HG03108 (cell line): ENCODE measurements at regions not wholly inside any gene's neighbourhood (a gene's known extent, or its start where the extent isn't known, plus 50 kb on each side); places are given as distances from the start of the nearest gene placed in this dataset.
"Not testable (repeated sequence)": the region's sequence is repeated elsewhere in the genome, so short reads cannot be mapped to it uniquely, and the experiment has no call there.

Experiments used
- ATAC-seq: cut with Tn5 transposase; IDR thresholded peaks from one replicate; pipeline ENCODE4 v1.9.1; 2021; ENCODE audit warnings: moderate library complexity; ENCODE audit not compliant: unreplicated experiment

GRCh38 chr12:67070307-67070600 is 198.9 kb upstream of the CAND1 start:
- no peak for ATAC-seq

GRCh38 chr12:67070604-67071003 is 198.6 kb upstream of the CAND1 start:
- no peak for ATAC-seq

- ATAC-seq, result not testable (repeated sequence)
Measured at GRCh38 chr12:67072281-67072680, 196.9 kb upstream of the CAND1 start.

GRCh38 chr12:67073336-67073735 is 195.8 kb upstream of the CAND1 start:
- no peak for ATAC-seq

GRCh38 chr12:67074072-67074471 is 195.1 kb upstream of the CAND1 start:
- no peak for ATAC-seq

- no peak for ATAC-seq
Measured at GRCh38 chr12:67077617-67078016, 191.5 kb upstream of the CAND1 start.

- ATAC-seq, result no peak
Measured at GRCh38 chr12:67078957-67079356, 190.2 kb upstream of the CAND1 start.

GRCh38 chr12:67080637-67081036 is 188.5 kb upstream of the CAND1 start:
- no peak for ATAC-seq

- no peak for ATAC-seq
Measured at GRCh38 chr12:67082221-67082620, 186.9 kb upstream of the CAND1 start.

- no peak for ATAC-seq
Measured at GRCh38 chr12:67085699-67086098, 183.5 kb upstream of the CAND1 start.

- no peak for ATAC-seq
Measured at GRCh38 chr12:67086116-67086515, 183.0 kb upstream of the CAND1 start.

GRCh38 chr12:67088401-67089118 is 180.6 kb upstream of the CAND1 start:
- ATAC-seq, result no peak

- no peak for ATAC-seq
Measured at GRCh38 chr12:67091204-67091603, 178.0 kb upstream of the CAND1 start.

- no peak for ATAC-seq
Measured at GRCh38 chr12:67091678-67092077, 177.5 kb upstream of the CAND1 start.

- ATAC-seq, result not testable (repeated sequence)
Measured at GRCh38 chr12:67092934-67093333, 176.2 kb upstream of the CAND1 start.

- no peak for ATAC-seq
Measured at GRCh38 chr12:67096533-67097318, 172.4 kb upstream of the CAND1 start.

GRCh38 chr12:67099858-67100257 is 169.3 kb upstream of the CAND1 start:
- no peak for ATAC-seq

GRCh38 chr12:67103521-67103920 is 165.6 kb upstream of the CAND1 start:
- ATAC-seq, result no peak

- no peak for ATAC-seq
Measured at GRCh38 chr12:67107235-67107634, 161.9 kb upstream of the CAND1 start.

GRCh38 chr12:67107751-67108269 is 161.3 kb upstream of the CAND1 start:
- ATAC-seq, result no peak

GRCh38 chr12:67110345-67110744 is 158.8 kb upstream of the CAND1 start:
- not testable (repeated sequence) for ATAC-seq

- no peak for ATAC-seq
Measured at GRCh38 chr12:67111182-67111581, 158.0 kb upstream of the CAND1 start.
